Spleen (tissue), 11 donors: ENCODE measurements at regions not wholly inside any gene's neighbourhood (a gene's known extent, or its start where the extent isn't known, plus 50 kb on each side); places are given as distances from the start of the nearest gene placed in this dataset.

Experiments used
- DNase-seq: peaks from one replicate; pipeline ENCODE4 v3.0.0-alpha.2; 2020
- H3K27ac ChIP-seq, 8 donors: fragments of 200-600 bp; sonication (generic) in 7 of 8; 1 replicate in 4 of 8; 2 replicates in 4 of 8; pipeline versions ENCODE4 v1.5.0 to v1.8.0; 2016 to 2021; ENCODE audit warnings: inconsistent platforms in 4 of 8, mild to moderate bottlenecking in 4 of 8, moderate library complexity in 1 of 8
- H3K27me3 ChIP-seq, 7 donors: fragments of 200-600 bp; sonication (generic) in 6 of 7; replicated peaks in 1 of 7; 1 replicate in 4 of 7; 2 replicates in 3 of 7; pipeline versions ENCODE4 v1.5.0 to v1.8.0; 2016 to 2021; ENCODE audit warnings: inconsistent platforms in 3 of 7, mild to moderate bottlenecking in 1 of 7
- H3K36me3 ChIP-seq, 6 donors: fragments of 200-600 bp; sonication (generic) in 5 of 6; 1 replicate in 4 of 6; 2 replicates in 2 of 6; pipeline versions ENCODE4 v1.5.0 to v1.8.0; 2016 to 2021; ENCODE audit warnings: inconsistent platforms in 2 of 6
- H3K4me1 ChIP-seq, 6 donors: fragments of 200-600 bp; sonication (generic) in 5 of 6; 1 replicate in 3 of 6; 2 replicates in 3 of 6; pipeline versions ENCODE4 v1.5.0 to v1.8.0; 2016 to 2021; ENCODE audit warnings: inconsistent platforms in 3 of 6
- H3K4me3 ChIP-seq, 8 donors: fragments of 200-600 bp; sonication (generic) in 7 of 8; 1 replicate in 4 of 8; 2 replicates in 4 of 8; pipeline versions ENCODE4 v1.5.0 to v1.8.0; 2016 to 2021; ENCODE audit warnings: inconsistent platforms in 4 of 8, mild to moderate bottlenecking in 4 of 8, moderate library complexity in 2 of 8
- H3K9me3 ChIP-seq, 8 donors: fragments of 200-600 bp; sonication (generic) in 7 of 8; 1 replicate in 4 of 8; 2 replicates in 4 of 8; pipeline versions ENCODE4 v1.5.0 to v1.8.0; 2016 to 2021; ENCODE audit warnings: inconsistent platforms in 4 of 8
- POLR2A ChIP-seq, 3 donors: fragments of 450-650 bp; IDR thresholded peaks; one replicate each; pipeline ENCODE4 v1.5.1; 2017; ENCODE audit warnings: antibody characterized with exemption in 3 of 3, mild to moderate bottlenecking in 1 of 3
- POLR2AphosphoS5 ChIP-seq, 3 donors: sonication (generic); formaldehyde crosslinking; IDR thresholded peaks; one replicate each; pipeline ENCODE4 v1.5.1; 2017; ENCODE audit warnings: antibody characterized with exemption in 3 of 3
- WGBS, 5 donors: extraction: QIAGEN DNeasy Blood & Tissue Kit in 3 of 5; methylation state at CpG; one replicate each; pipeline versions ENCODE4 v1.1.5 to v1.1.7; 2013 to 2018; 5-methylcytosine and 5-hydroxymethylcytosine counted together
- intact Hi-C: fragments of 100-400 bp; cut with DNase I; formaldehyde crosslinking; loops from one replicate; pipeline ENCODE4 v1.15.0; 2023; ENCODE audit warnings: low total_unique reads
- TF ChIP-seq, protein P1 (sequence below), 11 experiments: fragments of 200-600 bp in 7 of 11; fragments of 450-650 bp in 4 of 11; sonication (generic) in 4 of 11; IDR thresholded peaks in 8 of 11; conservative IDR thresholded peaks in 3 of 11; 1 replicate in 7 of 11; 2 replicates in 4 of 11; pipeline versions ENCODE4 v1.4.0 to v1.8.0; 2016 to 2021; ENCODE audit warnings: antibody characterized with exemption in 11 of 11, inconsistent platforms in 4 of 11, mild to moderate bottlenecking in 1 of 11
- donor health status: healthy with polysubstance abuse.
- donor health status: DM: no; HTN: no; CAD: no; lungs with moderate emphysema.
- donor health status: DM: no; HTN: no; CAD: no.
- donor health status: Bipolar disorder and iron deficiency.
- donor health status: healthy.
- donor health status: DM: no; HTN: no; CAD: no.
- donor health status: DM: yes; HTN: yes; CAD: no.

DNA sequence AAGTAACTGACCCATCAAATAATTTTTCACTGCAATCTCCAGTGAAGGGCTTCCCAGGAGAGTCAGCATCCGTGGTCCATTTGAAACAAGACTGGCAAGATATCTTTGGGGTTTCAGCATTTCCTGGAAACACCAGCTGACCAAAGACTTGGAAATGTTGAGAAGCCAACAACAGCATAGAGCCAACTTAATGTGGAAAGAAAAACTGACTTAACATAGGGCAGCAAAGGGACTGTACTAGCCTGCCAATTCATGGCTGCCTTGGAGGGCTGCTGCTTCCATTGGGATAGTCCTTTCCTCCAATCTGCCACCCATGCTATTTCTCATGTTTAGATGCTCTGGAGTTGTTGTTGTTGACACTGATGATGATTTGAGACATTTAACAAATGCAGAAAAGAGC is 76.5 kb upstream of the SPDL1 start:
- Histone ChIP-seq H3K36me3 (no peaks in the 10 kb centered on the region), H3K27me3 (no peaks in the 10 kb centered on the region), H3K4me3 (no peak overlapping the region), H3K27ac (no peak overlapping the region), H3K4me1 (no peaks in the 10 kb centered on the region), H3K9me3 (no peaks in the 10 kb centered on the region)
- TF ChIP-seq POLR2AphosphoS5 (IDR thresholded peaks at IDR 0.05): no peak
- TF ChIP-seq POLR2A (IDR thresholded peaks at IDR 0.05): no peak
- no peak for DNase-seq
- WGBS, 5 donors: 63 to 86% (median 68%) methylated on average over 1 of the region's 1 CpG
- intact Hi-C loops: no loop called here

DNA sequence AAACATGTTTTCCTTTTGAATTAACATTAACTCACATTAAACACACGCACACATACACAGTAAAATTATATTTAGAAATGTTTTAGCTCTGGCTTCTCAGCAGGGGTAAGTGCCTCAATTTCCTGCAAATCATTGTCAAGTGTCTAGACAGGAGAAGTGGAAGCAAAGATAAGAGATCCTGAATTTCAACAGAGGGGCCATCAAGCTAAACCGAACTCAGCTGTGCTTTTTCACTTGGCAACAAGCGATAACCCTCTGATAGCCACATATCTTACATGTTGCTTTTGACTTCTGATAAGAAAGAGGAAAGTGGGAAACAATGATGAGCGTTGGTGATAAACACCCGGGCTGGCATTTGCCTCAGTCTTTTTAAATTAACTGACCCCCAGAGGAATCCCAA is 79.7 kb upstream of the SPDL1 start:
- DNase-seq: no peak
- Histone ChIP-seq H3K36me3 (no peaks in the 10 kb centered on the region), H3K4me3 (no peak overlapping the region), H3K27me3 (no peaks in the 10 kb centered on the region), H3K4me1 (no peaks in the 10 kb centered on the region), H3K27ac (no peak overlapping the region), H3K9me3 (no peaks in the 10 kb centered on the region)
- 7 to 25% (median 12%) methylated on average over 5 of the region's 5 CpGs for WGBS, 5 donors
- TF ChIP-seq POLR2A (IDR thresholded peaks at IDR 0.05) (no peak), POLR2AphosphoS5 (IDR thresholded peaks at IDR 0.05) (no peak)
- TF ChIP-seq, protein P1, sequence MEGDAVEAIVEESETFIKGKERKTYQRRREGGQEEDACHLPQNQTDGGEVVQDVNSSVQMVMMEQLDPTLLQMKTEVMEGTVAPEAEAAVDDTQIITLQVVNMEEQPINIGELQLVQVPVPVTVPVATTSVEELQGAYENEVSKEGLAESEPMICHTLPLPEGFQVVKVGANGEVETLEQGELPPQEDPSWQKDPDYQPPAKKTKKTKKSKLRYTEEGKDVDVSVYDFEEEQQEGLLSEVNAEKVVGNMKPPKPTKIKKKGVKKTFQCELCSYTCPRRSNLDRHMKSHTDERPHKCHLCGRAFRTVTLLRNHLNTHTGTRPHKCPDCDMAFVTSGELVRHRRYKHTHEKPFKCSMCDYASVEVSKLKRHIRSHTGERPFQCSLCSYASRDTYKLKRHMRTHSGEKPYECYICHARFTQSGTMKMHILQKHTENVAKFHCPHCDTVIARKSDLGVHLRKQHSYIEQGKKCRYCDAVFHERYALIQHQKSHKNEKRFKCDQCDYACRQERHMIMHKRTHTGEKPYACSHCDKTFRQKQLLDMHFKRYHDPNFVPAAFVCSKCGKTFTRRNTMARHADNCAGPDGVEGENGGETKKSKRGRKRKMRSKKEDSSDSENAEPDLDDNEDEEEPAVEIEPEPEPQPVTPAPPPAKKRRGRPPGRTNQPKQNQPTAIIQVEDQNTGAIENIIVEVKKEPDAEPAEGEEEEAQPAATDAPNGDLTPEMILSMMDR (IDR thresholded peaks at IDR 0.05 in 8 of 11, conservative IDR thresholded peaks at IDR 0.05 in 3 of 11): no peak
- intact Hi-C loops: no loop called here

DNA sequence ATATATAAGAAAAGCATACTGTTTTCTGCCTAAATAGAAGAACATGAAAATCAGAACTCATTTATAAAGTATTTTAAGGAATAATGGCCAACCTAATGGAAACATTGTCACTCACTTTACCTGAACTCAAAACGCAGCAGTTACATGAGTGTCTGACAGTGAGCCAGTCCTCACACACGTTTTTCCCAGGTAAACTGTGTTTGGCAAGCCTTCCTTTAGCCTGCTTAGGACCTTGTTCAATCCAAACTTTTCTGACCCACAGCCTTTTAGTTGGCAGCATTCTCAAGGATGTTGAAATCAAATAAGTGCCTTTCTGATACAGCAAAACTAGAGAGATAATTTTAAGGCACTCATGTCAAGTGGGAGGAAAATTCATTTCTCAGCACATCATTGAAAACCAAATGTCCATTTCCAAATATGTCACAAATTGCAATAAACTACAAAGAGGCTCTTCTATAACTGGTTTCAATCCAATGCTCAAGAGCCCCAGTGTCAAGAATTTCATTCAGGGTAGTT is 83.5 kb upstream of the SPDL1 start:
- WGBS, 5 donors: 50 to 68% (median 59%) methylated on average over 2 of the region's 2 CpGs
- DNase-seq: no peak
- Histone ChIP-seq H3K4me1 (no peaks in the 10 kb centered on the region), H3K36me3 (no peaks in the 10 kb centered on the region), H3K9me3 (no peaks in the 10 kb centered on the region), H3K27me3 (peaks cover 0 to 6% (median 0%) of the 10 kb centered on the region in 7 donors), H3K27ac (no peak overlapping the region), H3K4me3 (no peak overlapping the region)
- intact Hi-C loops: no loop called here
- TF ChIP-seq POLR2A (IDR thresholded peaks at IDR 0.05) (no peak), POLR2AphosphoS5 (IDR thresholded peaks at IDR 0.05) (no peak)
- TF ChIP-seq, protein P1 (IDR thresholded peaks at IDR 0.05 in 8 of 11, conservative IDR thresholded peaks at IDR 0.05 in 3 of 11): no peak

DNA sequence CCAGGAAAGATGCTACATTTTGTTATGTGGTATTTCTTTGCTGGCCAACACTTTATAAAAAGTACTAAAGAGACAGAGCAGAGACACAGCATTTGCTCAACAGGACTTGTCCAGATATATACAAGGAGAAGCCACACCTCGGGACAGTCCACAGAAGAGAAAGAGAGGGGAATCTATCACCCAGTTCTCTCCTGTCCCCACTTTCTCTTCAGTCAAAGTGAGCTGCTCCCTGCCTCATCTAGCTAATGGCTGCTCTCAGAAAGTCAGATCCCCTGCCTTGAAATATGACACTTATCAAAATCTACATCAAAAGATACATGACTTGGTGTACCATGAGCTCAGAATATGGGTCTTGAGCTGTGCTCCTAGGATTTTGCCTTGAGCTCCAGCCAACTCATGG is 86.7 kb upstream of the SPDL1 start:
- intact Hi-C loops: no loop called here
- H3K36me3 ChIP-seq: no peaks in the 10 kb centered on the region
- 54 to 87% (median 68%) methylated on average over 1 of the region's 1 CpG for WGBS, 5 donors
- TF ChIP-seq POLR2A (IDR thresholded peaks at IDR 0.05): no peak
- TF ChIP-seq POLR2AphosphoS5 (IDR thresholded peaks at IDR 0.05): no peak
- TF ChIP-seq, protein P1 (IDR thresholded peaks at IDR 0.05 in 8 of 11, conservative IDR thresholded peaks at IDR 0.05 in 3 of 11): no peak
- no peak overlapping the region for H3K4me3 ChIP-seq
- H3K27ac ChIP-seq: no peak overlapping the region
- no peak for DNase-seq
- H3K9me3 ChIP-seq: no peaks in the 10 kb centered on the region
- no peaks in the 10 kb centered on the region for H3K4me1 ChIP-seq
- H3K27me3 ChIP-seq: peaks cover 0 to 6% (median 0%) of the 10 kb centered on the region in 7 donors
